ENCODE measurements at regions not wholly inside any gene's neighbourhood (a gene's known extent, or its start where the extent isn't known, plus 50 kb on each side); places are given as distances from the start of the nearest gene placed in this dataset.

DNA sequence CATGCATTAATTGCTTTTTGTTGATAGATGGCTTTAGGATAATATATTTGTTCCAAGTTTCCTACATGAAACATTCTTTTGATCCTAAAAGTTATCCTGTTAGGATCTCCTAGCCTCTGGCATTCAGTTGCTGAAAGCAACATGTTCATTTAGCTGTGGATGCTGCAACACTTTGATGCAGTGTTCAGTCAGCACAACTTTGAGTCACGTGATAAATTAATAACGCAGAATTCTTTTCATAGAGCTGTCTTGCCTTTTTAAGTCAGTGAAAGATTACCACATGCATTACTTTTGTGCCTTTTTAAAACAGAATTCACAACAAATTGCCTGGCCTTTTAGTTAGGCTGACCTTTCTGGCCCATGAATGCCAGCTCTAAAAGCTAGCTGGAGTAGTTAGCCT lies 1467.9 kb upstream of the ZEB2 start:
- Histone ChIP-seq H3K4me2 (ENCODE audit: low read length) (no peak overlapping the region), H3K27me3 (ENCODE audit: insufficient read depth, low read length) (no peaks in the 10 kb centered on the region), H3K9me2 (ENCODE audit: insufficient read depth) (no peaks in the 10 kb centered on the region), H3K9me3 (ENCODE audit: control insufficient read depth in 1 of 2, insufficient read depth in 1 of 2, low read depth in 1 of 2, low read length in 2 of 2) (no peaks in the 10 kb centered on the region), H3K27ac (ENCODE audit: low read depth, low read length) (no peak overlapping the region), H2AFZ (ENCODE audit: low read depth, low read length, poor library complexity, severe bottlenecking) (no peak overlapping the region), H3K4me1 (ENCODE audit: control insufficient read depth in 1 of 2, insufficient read depth in 2 of 2, low read length in 2 of 2) (peaks cover 3 to 7% of the 10 kb centered on the region in 2 experiments; a peak in 3 of 4 replicates), H3K79me2 (ENCODE audit: insufficient read depth, low read length) (no peaks in the 10 kb centered on the region), H3K36me3 (ENCODE audit: control insufficient read depth in 1 of 2, insufficient read depth in 2 of 2, low read length in 2 of 2) (no peaks in the 10 kb centered on the region), H3K9ac (ENCODE audit: low read length) (no peak overlapping the region), H4K20me1 (ENCODE audit: insufficient read depth) (no peaks in the 10 kb centered on the region), H3K4me3 (replicated peaks in 1 of 2; ENCODE audit: low read depth in 1 of 2, low read length in 2 of 2) (no peak overlapping the region)
- TF ChIP-seq EGR1 (IDR thresholded peaks at IDR 0.05; ENCODE audit: low read depth) (no peak), FOSL1 (IDR thresholded peaks at IDR 0.05; ENCODE audit: low read depth) (no peak), ZFX (IDR thresholded peaks at IDR 0.05) (no peak), EZH2 (IDR thresholded peaks at IDR 0.05) (no peak), JUND (IDR thresholded peaks at IDR 0.05) (no peak), POLR2A (IDR thresholded peaks at IDR 0.05; ENCODE audit: borderline replicate concordance, extremely low read depth, insufficient read depth, insufficient read length) (no peak), YY1 (IDR thresholded peaks at IDR 0.05; ENCODE audit: extremely low read depth, insufficient replicate concordance, low read depth, low read length) (no peak), CEBPB (IDR thresholded peaks at IDR 0.05; ENCODE audit: low read depth) (no peak), EZH2phosphoT487 (IDR thresholded peaks at IDR 0.05; ENCODE audit: borderline replicate concordance) (no peak), TCF7L2 (IDR thresholded peaks at IDR 0.05; ENCODE audit: borderline replicate concordance, extremely low read depth, insufficient read depth, insufficient read length) (no peak), ELF1 (IDR thresholded peaks at IDR 0.05; ENCODE audit: borderline replicate concordance, low read depth) (no peak), CBX3 (IDR thresholded peaks at IDR 0.05; ENCODE audit: low read depth) (no peak), SRF (IDR thresholded peaks at IDR 0.05; ENCODE audit: low read depth) (no peak), SP1 (IDR thresholded peaks at IDR 0.05; ENCODE audit: low read depth) (no peak), RAD21 (IDR thresholded peaks at IDR 0.05; ENCODE audit: low read depth) (no peak)
- TF ChIP-seq, protein P1, sequence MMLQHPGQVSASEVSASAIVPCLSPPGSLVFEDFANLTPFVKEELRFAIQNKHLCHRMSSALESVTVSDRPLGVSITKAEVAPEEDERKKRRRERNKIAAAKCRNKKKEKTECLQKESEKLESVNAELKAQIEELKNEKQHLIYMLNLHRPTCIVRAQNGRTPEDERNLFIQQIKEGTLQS (IDR thresholded peaks at IDR 0.05): no peak
- TF ChIP-seq, protein P2, sequence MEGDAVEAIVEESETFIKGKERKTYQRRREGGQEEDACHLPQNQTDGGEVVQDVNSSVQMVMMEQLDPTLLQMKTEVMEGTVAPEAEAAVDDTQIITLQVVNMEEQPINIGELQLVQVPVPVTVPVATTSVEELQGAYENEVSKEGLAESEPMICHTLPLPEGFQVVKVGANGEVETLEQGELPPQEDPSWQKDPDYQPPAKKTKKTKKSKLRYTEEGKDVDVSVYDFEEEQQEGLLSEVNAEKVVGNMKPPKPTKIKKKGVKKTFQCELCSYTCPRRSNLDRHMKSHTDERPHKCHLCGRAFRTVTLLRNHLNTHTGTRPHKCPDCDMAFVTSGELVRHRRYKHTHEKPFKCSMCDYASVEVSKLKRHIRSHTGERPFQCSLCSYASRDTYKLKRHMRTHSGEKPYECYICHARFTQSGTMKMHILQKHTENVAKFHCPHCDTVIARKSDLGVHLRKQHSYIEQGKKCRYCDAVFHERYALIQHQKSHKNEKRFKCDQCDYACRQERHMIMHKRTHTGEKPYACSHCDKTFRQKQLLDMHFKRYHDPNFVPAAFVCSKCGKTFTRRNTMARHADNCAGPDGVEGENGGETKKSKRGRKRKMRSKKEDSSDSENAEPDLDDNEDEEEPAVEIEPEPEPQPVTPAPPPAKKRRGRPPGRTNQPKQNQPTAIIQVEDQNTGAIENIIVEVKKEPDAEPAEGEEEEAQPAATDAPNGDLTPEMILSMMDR (IDR thresholded peaks at IDR 0.05 in 2 of 3, conservative IDR thresholded peaks at IDR 0.05 in 1 of 3; ENCODE audit: borderline replicate concordance in 1 of 3, insufficient read depth in 1 of 3, low read depth in 2 of 3, low read length in 2 of 3): no peak
- TF ChIP-seq, protein P3, sequence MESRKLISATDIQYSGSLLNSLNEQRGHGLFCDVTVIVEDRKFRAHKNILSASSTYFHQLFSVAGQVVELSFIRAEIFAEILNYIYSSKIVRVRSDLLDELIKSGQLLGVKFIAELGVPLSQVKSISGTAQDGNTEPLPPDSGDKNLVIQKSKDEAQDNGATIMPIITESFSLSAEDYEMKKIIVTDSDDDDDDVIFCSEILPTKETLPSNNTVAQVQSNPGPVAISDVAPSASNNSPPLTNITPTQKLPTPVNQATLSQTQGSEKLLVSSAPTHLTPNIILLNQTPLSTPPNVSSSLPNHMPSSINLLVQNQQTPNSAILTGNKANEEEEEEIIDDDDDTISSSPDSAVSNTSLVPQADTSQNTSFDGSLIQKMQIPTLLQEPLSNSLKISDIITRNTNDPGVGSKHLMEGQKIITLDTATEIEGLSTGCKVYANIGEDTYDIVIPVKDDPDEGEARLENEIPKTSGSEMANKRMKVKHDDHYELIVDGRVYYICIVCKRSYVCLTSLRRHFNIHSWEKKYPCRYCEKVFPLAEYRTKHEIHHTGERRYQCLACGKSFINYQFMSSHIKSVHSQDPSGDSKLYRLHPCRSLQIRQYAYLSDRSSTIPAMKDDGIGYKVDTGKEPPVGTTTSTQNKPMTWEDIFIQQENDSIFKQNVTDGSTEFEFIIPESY (IDR thresholded peaks at IDR 0.05; ENCODE audit: extremely low read depth, insufficient replicate concordance, low read length): no peak
- TF ChIP-seq, protein P4, sequence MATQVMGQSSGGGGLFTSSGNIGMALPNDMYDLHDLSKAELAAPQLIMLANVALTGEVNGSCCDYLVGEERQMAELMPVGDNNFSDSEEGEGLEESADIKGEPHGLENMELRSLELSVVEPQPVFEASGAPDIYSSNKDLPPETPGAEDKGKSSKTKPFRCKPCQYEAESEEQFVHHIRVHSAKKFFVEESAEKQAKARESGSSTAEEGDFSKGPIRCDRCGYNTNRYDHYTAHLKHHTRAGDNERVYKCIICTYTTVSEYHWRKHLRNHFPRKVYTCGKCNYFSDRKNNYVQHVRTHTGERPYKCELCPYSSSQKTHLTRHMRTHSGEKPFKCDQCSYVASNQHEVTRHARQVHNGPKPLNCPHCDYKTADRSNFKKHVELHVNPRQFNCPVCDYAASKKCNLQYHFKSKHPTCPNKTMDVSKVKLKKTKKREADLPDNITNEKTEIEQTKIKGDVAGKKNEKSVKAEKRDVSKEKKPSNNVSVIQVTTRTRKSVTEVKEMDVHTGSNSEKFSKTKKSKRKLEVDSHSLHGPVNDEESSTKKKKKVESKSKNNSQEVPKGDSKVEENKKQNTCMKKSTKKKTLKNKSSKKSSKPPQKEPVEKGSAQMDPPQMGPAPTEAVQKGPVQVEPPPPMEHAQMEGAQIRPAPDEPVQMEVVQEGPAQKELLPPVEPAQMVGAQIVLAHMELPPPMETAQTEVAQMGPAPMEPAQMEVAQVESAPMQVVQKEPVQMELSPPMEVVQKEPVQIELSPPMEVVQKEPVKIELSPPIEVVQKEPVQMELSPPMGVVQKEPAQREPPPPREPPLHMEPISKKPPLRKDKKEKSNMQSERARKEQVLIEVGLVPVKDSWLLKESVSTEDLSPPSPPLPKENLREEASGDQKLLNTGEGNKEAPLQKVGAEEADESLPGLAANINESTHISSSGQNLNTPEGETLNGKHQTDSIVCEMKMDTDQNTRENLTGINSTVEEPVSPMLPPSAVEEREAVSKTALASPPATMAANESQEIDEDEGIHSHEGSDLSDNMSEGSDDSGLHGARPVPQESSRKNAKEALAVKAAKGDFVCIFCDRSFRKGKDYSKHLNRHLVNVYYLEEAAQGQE (IDR thresholded peaks at IDR 0.05; ENCODE audit: low read depth): no peak
- TF ChIP-seq, protein P5, sequence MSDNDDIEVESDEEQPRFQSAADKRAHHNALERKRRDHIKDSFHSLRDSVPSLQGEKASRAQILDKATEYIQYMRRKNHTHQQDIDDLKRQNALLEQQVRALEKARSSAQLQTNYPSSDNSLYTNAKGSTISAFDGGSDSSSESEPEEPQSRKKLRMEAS (IDR thresholded peaks at IDR 0.05): no peak
- ChIA-PET CTCF (no interaction called here), RAD21 (ENCODE audit: low non-redundant PET in 1 of 2, low total read pairs in 2 of 2, uncharacterized antibody in 2 of 2, unreplicated experiment in 2 of 2) (no interaction called here), POLR2A (no interaction called here)
- ATAC-seq: no peak
- DNase-seq (ENCODE audit: low read depth, low spot score): no peak
- BruUV-seq (replicated peaks): no TSS peak
- intact Hi-C loops (cut with micrococcal nuclease): no loop called here
